ENCODE measurements at regions not wholly inside any gene's neighbourhood (a gene's known extent, or its start where the extent isn't known, plus 50 kb on each side); places are given as distances from the start of the nearest gene placed in this dataset.

GRCh38 chr3:36298188-36298587 is 82.1 kb upstream of the STAC start:
- TF ChIP-seq MAX (IDR thresholded peaks at IDR 0.05; ENCODE audit: insufficient read depth, insufficient read length), result no peak
- TF ChIP-seq FOS (IDR thresholded peaks at IDR 0.05; ENCODE audit: borderline replicate concordance, insufficient read depth, low read length), result no peak
- no peak for TF ChIP-seq POLR2A (IDR thresholded peaks at IDR 0.05; ENCODE audit: low read depth, low read length)
- no peak for TF ChIP-seq JUN (IDR thresholded peaks at IDR 0.05; ENCODE audit: borderline replicate concordance, insufficient read depth, insufficient read length, low read depth)
- no peak for TF ChIP-seq CTCF (IDR thresholded peaks at IDR 0.05; ENCODE audit: extremely low read depth in 1 of 2, insufficient read depth in 1 of 2, low read depth in 1 of 2, low read length in 2 of 2)
- TF ChIP-seq GATA2 (IDR thresholded peaks at IDR 0.05; ENCODE audit: insufficient read depth, insufficient read length, low read depth, low read length), result no peak
- no peak for TF ChIP-seq MYC (IDR thresholded peaks at IDR 0.05; ENCODE audit: low read depth, low read length)
- no peak for TF ChIP-seq POLR2AphosphoS5 (IDR thresholded peaks at IDR 0.05; ENCODE audit: insufficient read depth, low read depth, low read length)
- no peak for TF ChIP-seq EZH2 (IDR thresholded peaks at IDR 0.05; ENCODE audit: borderline replicate concordance, low read depth, low read length, severe bottlenecking)
- CTCF ChIA-PET, result no interaction called here
- no peak for FAIRE-seq
- peaks cover 3% of the 10 kb centered on the region for H3K9me3 ChIP-seq (replicated peaks; ENCODE audit: control insufficient read depth, insufficient read depth, low read length)
- H3K27me3 ChIP-seq (ENCODE audit: control insufficient read depth in 2 of 2, insufficient read depth in 2 of 2, low read length in 2 of 2), result no peaks in the 10 kb centered on the region
- intact Hi-C loops (cut with micrococcal nuclease), result no loop called here
- no peaks in the 10 kb centered on the region for H3K36me3 ChIP-seq (ENCODE audit: control insufficient read depth in 2 of 2, extremely low read depth in 1 of 2, insufficient read depth in 2 of 2, low read length in 2 of 2)
- BruUV-seq (replicated peaks), result no TSS peak
- no peak overlapping the region for H3K27ac ChIP-seq (ENCODE audit: insufficient read depth, low read depth, low read length)
- H3K4me2 ChIP-seq (ENCODE audit: insufficient read depth, low read length), result no peak overlapping the region
- H3K9ac ChIP-seq (replicated peaks; ENCODE audit: extremely low read depth, insufficient read depth, low read length), result no peak overlapping the region
- no peak overlapping the region for H3K4me3 ChIP-seq (replicated peaks in 1 of 3; ENCODE audit: insufficient read depth in 1 of 3, low read depth in 1 of 3, low read length in 3 of 3)
- no peak overlapping the region for H2AFZ ChIP-seq (ENCODE audit: low read depth, low read length)
- H4K20me1 ChIP-seq (replicated peaks; ENCODE audit: control insufficient read depth, extremely low read depth, insufficient read depth, low read length), result no peaks in the 10 kb centered on the region
- POLR2A ChIA-PET, result no interaction called here
- no peak for DNase-seq (ENCODE audit: low read depth, low spot score)
- dilution Hi-C loops (cut with MboI; ENCODE audit: extremely low pct_ligation_motif_present, low sequenced_read_pairs), result no loop called here
- no peaks in the 10 kb centered on the region for H3K9me1 ChIP-seq (replicated peaks; ENCODE audit: control insufficient read depth, extremely low read depth, insufficient read depth, low read length)
- no peaks in the 10 kb centered on the region for H3K79me2 ChIP-seq (ENCODE audit: control insufficient read depth, insufficient read depth, low read length)
- H3K4me1 ChIP-seq (ENCODE audit: control insufficient read depth, extremely low read depth, insufficient read depth, low read length), result no peaks in the 10 kb centered on the region
